A673 (cell line): ENCODE measurements at regions not wholly inside any gene's neighbourhood (a gene's known extent, or its start where the extent isn't known, plus 50 kb on each side); places are given as distances from the start of the nearest gene placed in this dataset.
"Not testable (repeated sequence)": the region's sequence is repeated elsewhere in the genome, so short reads cannot be mapped to it uniquely, and the experiment has no call there.

ENCODE experiments used
- BruUV-seq: library from RNA; stranded (reverse); fragments of 400-500 nt; replicated peaks from 2 replicates; lab custom pipeline; 2021; lab: Mats Ljungman, UMichigan
- CTCF ChIA-PET: fragments of 300-600 bp; sonication (Branson Sonifier 250); formaldehyde crosslinking; loops from one replicate; lab custom pipeline; 2022; ENCODE audit warnings: antibody characterized with exemption; lab: Charles Lee
- POLR2A ChIA-PET: fragments of 300-600 bp; sonication (Branson Sonifier 250); formaldehyde crosslinking; loops from one replicate; lab custom pipeline; 2022; ENCODE audit warnings: antibody characterized with exemption; ENCODE audit not compliant: low non-redundant PET; lab: Charles Lee
- DNase-seq: peaks from one replicate; pipeline ENCODE4 v3.0.0-alpha.2; 2015; ENCODE audit warnings: low spot score
- H3K27ac ChIP-seq: fragments of 200-600 bp; sonication (generic); 2 replicates; pipeline ENCODE4 v1.5.1; 2016; ENCODE audit warnings: mixed run types, low read depth, mild to moderate bottlenecking, mixed read lengths, antibody characterized with exemption, low read length; ENCODE audit not compliant: poor library complexity, severe bottlenecking
- H3K27me3 ChIP-seq: fragments of 200-600 bp; sonication (generic); replicated peaks from 2 replicates; pipeline ENCODE4 v1.6.1; 2017; ENCODE audit warnings: mixed run types, low read depth, mild to moderate bottlenecking, mixed read lengths, antibody characterized with exemption, low read length; ENCODE audit not compliant: insufficient read depth, poor library complexity
- H3K36me3 ChIP-seq: fragments of 200-600 bp; sonication (generic); 2 replicates; pipeline ENCODE4 v1.6.1; 2016; ENCODE audit warnings: mixed run types, mild to moderate bottlenecking, mixed read lengths, antibody characterized with exemption, low read length; ENCODE audit not compliant: insufficient read depth, poor library complexity, severe bottlenecking
- H3K4me1 ChIP-seq: fragments of 200-600 bp; sonication (generic); 2 replicates; pipeline ENCODE4 v1.6.1; 2017; ENCODE audit warnings: mixed run types, mild to moderate bottlenecking, mixed read lengths, antibody characterized with exemption, low read length; ENCODE audit not compliant: insufficient read depth, poor library complexity, severe bottlenecking
- H3K4me3 ChIP-seq: fragments of 200-600 bp; sonication (generic); 2 replicates; pipeline ENCODE4 v1.5.1; 2016; ENCODE audit warnings: low read depth, mixed run types, mild to moderate bottlenecking, mixed read lengths, low read length; ENCODE audit not compliant: poor library complexity, severe bottlenecking
- H3K9me3 ChIP-seq: fragments of 200-600 bp; sonication (generic); 2 replicates; pipeline ENCODE4 v1.6.1; 2016; ENCODE audit warnings: mixed run types, low read depth, mild to moderate bottlenecking, mixed read lengths, antibody characterized with exemption, low read length; ENCODE audit not compliant: poor library complexity, severe bottlenecking
- EZH2 ChIP-seq: fragments of 200-600 bp; sonication (generic); IDR thresholded peaks from 2 replicates; pipeline ENCODE4 v1.6.1; 2017; ENCODE audit warnings: borderline replicate concordance, low read depth, mild to moderate bottlenecking, mixed read lengths, antibody characterized with exemption, low read length; ENCODE audit not compliant: poor library complexity, severe bottlenecking
- intact Hi-C: fragments of 100-400 bp; cut with micrococcal nuclease; formaldehyde crosslinking; loops from one replicate; pipeline ENCODE4 v1.10.0; 2022; ENCODE audit not compliant: unreplicated experiment
- TF ChIP-seq, protein P1 (sequence below): fragments of 300-800, 200-600 bp; sonication (generic); conservative IDR thresholded peaks from 2 replicates; pipeline ENCODE4 v1.5.1; 2017; ENCODE audit warnings: low read depth, mild to moderate bottlenecking, antibody characterized with exemption, low read length, moderate library complexity, mixed read lengths

DNA sequence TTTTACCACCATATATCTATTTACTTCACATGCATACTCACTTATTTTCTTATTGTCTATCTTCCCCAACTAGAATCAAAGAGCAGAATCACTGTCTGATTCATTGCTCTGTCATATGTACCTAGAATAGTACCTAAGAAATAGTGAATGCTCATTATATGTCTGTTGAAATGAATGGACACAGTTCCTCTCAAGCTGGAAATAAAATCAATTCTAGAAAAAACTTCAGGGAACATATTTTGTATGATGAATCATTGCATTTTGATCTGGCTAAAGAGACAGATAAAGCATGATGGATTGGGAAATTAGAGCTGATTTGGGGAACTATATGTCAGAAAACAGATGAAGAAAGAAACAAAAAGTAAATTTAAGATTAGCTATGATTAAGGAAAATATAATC lies 623.3 kb downstream of the C12orf50 start:
- DNase-seq: no peak
- no peaks in the 10 kb centered on the region for H3K9me3 ChIP-seq
- no peaks in the 10 kb centered on the region for H3K27me3 ChIP-seq
- TF ChIP-seq, protein P1, sequence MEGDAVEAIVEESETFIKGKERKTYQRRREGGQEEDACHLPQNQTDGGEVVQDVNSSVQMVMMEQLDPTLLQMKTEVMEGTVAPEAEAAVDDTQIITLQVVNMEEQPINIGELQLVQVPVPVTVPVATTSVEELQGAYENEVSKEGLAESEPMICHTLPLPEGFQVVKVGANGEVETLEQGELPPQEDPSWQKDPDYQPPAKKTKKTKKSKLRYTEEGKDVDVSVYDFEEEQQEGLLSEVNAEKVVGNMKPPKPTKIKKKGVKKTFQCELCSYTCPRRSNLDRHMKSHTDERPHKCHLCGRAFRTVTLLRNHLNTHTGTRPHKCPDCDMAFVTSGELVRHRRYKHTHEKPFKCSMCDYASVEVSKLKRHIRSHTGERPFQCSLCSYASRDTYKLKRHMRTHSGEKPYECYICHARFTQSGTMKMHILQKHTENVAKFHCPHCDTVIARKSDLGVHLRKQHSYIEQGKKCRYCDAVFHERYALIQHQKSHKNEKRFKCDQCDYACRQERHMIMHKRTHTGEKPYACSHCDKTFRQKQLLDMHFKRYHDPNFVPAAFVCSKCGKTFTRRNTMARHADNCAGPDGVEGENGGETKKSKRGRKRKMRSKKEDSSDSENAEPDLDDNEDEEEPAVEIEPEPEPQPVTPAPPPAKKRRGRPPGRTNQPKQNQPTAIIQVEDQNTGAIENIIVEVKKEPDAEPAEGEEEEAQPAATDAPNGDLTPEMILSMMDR: no peak
- TF ChIP-seq EZH2: no peak
- no peak overlapping the region for H3K27ac ChIP-seq
- ChIA-PET CTCF (no interaction called here), POLR2A (no interaction called here)
- H3K36me3 ChIP-seq: no peaks in the 10 kb centered on the region
- H3K4me3 ChIP-seq: no peak overlapping the region
- BruUV-seq: no TSS peak
- intact Hi-C loops: no loop called here
- H3K4me1 ChIP-seq: no peaks in the 10 kb centered on the region

DNA sequence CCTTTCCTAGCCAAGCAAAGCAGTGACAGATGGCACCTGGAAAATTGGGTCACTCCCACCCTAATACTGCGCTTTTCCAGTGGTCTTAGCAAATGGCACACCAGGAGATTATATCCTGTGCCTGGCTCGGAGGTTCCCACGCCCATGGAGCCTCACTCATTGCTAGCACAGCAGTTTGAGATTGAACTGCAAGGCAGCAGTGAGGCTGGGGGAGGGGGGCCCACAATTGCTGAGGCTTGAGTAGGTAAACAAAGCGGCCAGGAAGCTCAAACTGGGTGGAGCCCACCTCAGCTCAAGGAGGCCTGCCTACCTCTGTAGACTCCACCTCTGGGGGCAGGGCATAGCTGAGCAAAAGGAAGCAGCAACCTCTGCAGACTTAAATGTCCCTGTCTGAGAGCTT lies 635.0 kb downstream of the C12orf50 start:
- H3K27ac ChIP-seq, H3K4me1 ChIP-seq, CTCF ChIA-PET, H3K9me3 ChIP-seq, intact Hi-C loops, H3K36me3 ChIP-seq, POLR2A ChIA-PET, DNase-seq, H3K4me3 ChIP-seq, BruUV-seq: not testable (repeated sequence)
- H3K27me3 ChIP-seq: peaks cover 17% of the 10 kb centered on the region

DNA sequence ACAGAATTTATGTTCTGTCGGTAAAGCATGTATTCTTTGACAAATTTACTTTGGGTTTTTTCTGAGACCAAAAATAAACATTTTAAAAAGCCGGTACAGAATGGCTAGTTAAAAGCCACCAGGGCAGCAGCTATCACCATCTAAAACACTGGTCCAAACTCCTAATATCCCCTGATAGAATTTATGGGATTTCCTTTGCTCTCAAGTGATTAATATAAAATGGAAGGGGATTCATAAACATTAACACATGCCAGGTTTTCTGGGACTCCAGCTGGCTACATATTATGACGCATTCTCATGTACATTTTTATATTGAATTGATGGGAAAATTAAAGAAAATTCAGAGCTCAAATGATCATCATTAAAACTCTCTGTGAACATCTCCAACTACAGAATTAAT lies 640.8 kb downstream of the C12orf50 start:
- H3K27me3 ChIP-seq: peaks cover 63% of the 10 kb centered on the region
- H3K9me3 ChIP-seq: no peaks in the 10 kb centered on the region
- BruUV-seq: no TSS peak
- CTCF ChIA-PET: no interaction called here
- POLR2A ChIA-PET: no interaction called here
- DNase-seq: no peak
- no peak for TF ChIP-seq EZH2
- TF ChIP-seq, protein P1: no peak
- no peak overlapping the region for H3K4me3 ChIP-seq
- no peak overlapping the region for H3K27ac ChIP-seq
- no peaks in the 10 kb centered on the region for H3K36me3 ChIP-seq
- intact Hi-C loops: loop anchor here (10.0 kb wide), 1 partner anchor 456 kb away; no protein-coding TSS in a partner anchor
- peaks cover 7% of the 10 kb centered on the region for H3K4me1 ChIP-seq

- POLR2A ChIA-PET: no interaction called here
- Histone ChIP-seq H3K4me3 (no peak overlapping the region), H3K27ac (no peak overlapping the region), H3K4me1 (peaks cover 16% of the 10 kb centered on the region), H3K36me3 (no peaks in the 10 kb centered on the region), H3K27me3 (peaks cover 66% of the 10 kb centered on the region), H3K9me3 (no peaks in the 10 kb centered on the region)
- intact Hi-C loops: loop anchor here (10.0 kb wide), 1 partner anchor 459 kb away; no protein-coding TSS in a partner anchor
- BruUV-seq: no TSS peak
- CTCF ChIA-PET: no interaction called here
- no peak for DNase-seq
- TF ChIP-seq, protein P1: no peak
- no peak for TF ChIP-seq EZH2
These were observed 643.9 kb downstream of the C12orf50 start for GRCh38 chr12:87385322-87385721.
